ENCODE measurements at regions not wholly inside any gene's neighbourhood (a gene's known extent, or its start where the extent isn't known, plus 50 kb on each side); places are given as distances from the start of the nearest gene placed in this dataset.

GRCh38 chr9:32319312-32319929 is 65.0 kb upstream of the ACO1 start:
- TF ChIP-seq ATF2 (tag by site-specific recombination; IDR thresholded peaks at IDR 0.05; ENCODE audit: low read depth): no peak
- no peak for TF ChIP-seq ZBTB10 (tag by site-specific recombination; IDR thresholded peaks at IDR 0.05)
- TF ChIP-seq ZNF629 (tag by site-specific recombination; IDR thresholded peaks at IDR 0.05): no peak
- no peak for TF ChIP-seq HOXA7 (CRISPR knock-in tag; IDR thresholded peaks at IDR 0.05; ENCODE audit: borderline replicate concordance)
- no peak for TF ChIP-seq ZSCAN5A (tag by site-specific recombination; IDR thresholded peaks at IDR 0.05)

Data from HEK293 (cell line).